Colonic mucosa (tissue), 4 donors: ENCODE measurements at regions not wholly inside any gene's neighbourhood (a gene's known extent, or its start where the extent isn't known, plus 50 kb on each side); places are given as distances from the start of the nearest gene placed in this dataset.

Experiments
- DNase-seq: peaks from one replicate; pipeline ENCODE4 v3.0.0-alpha.2; 2020
- H3K27ac ChIP-seq: fragments of 200-600 bp; one replicate; pipeline ENCODE4 v1.8.0; 2021
- H3K27me3 ChIP-seq: fragments of 200-600 bp; one replicate; pipeline ENCODE4 v1.8.0; 2021
- H3K36me3 ChIP-seq: fragments of 200-600 bp; one replicate; pipeline ENCODE4 v1.8.0; 2021
- H3K4me1 ChIP-seq: fragments of 200-600 bp; one replicate; pipeline ENCODE4 v1.8.0; 2021; ENCODE audit warnings: mild to moderate bottlenecking
- H3K4me3 ChIP-seq: fragments of 200-600 bp; one replicate; pipeline ENCODE4 v1.8.0; 2021
- H3K9ac ChIP-seq, 2 donors: one replicate each; pipeline ENCODE4 v1.7.0; 2013; ENCODE audit warnings: control low read depth in 2 of 2, low read depth in 2 of 2, low read length in 2 of 2
- H3K9me3 ChIP-seq: fragments of 200-600 bp; one replicate; pipeline ENCODE4 v1.8.0; 2021
- intact Hi-C: fragments of 100-400 bp; cut with DNase I; formaldehyde crosslinking; loops from one replicate; pipeline ENCODE4 v1.14.1; 2022
- TF ChIP-seq, protein P1 (sequence below): fragments of 200-600 bp; IDR thresholded peaks from one replicate; pipeline ENCODE4 v1.8.0; 2022; ENCODE audit warnings: antibody characterized with exemption, mild to moderate bottlenecking
- donor health status: healthy.
- donor health status: DM: no; HTN: no; CAD: no.
- donor health status: DM: no; HTN: no; CAD: no.

GRCh38 chr16:80404847-80405246 is 135.9 kb upstream of the DYNLRB2 start:
- intact Hi-C loops, result no loop called here
- no peak overlapping the region for H3K27ac ChIP-seq
- no peak for DNase-seq
- no peaks in the 10 kb centered on the region for H3K4me1 ChIP-seq
- no peak overlapping the region for H3K4me3 ChIP-seq
- no peaks in the 10 kb centered on the region for H3K36me3 ChIP-seq
- H3K9ac ChIP-seq, result no peak overlapping the region
- H3K9me3 ChIP-seq, result no peaks in the 10 kb centered on the region
- no peaks in the 10 kb centered on the region for H3K27me3 ChIP-seq
- TF ChIP-seq, protein P1, sequence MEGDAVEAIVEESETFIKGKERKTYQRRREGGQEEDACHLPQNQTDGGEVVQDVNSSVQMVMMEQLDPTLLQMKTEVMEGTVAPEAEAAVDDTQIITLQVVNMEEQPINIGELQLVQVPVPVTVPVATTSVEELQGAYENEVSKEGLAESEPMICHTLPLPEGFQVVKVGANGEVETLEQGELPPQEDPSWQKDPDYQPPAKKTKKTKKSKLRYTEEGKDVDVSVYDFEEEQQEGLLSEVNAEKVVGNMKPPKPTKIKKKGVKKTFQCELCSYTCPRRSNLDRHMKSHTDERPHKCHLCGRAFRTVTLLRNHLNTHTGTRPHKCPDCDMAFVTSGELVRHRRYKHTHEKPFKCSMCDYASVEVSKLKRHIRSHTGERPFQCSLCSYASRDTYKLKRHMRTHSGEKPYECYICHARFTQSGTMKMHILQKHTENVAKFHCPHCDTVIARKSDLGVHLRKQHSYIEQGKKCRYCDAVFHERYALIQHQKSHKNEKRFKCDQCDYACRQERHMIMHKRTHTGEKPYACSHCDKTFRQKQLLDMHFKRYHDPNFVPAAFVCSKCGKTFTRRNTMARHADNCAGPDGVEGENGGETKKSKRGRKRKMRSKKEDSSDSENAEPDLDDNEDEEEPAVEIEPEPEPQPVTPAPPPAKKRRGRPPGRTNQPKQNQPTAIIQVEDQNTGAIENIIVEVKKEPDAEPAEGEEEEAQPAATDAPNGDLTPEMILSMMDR, result no peak

GRCh38 chr16:80403894-80404293 is 136.9 kb upstream of the DYNLRB2 start:
- TF ChIP-seq, protein P1, result no peak
- Histone ChIP-seq H3K4me3 (no peak overlapping the region), H3K36me3 (no peaks in the 10 kb centered on the region), H3K9ac (no peak overlapping the region), H3K27me3 (no peaks in the 10 kb centered on the region), H3K4me1 (no peaks in the 10 kb centered on the region), H3K9me3 (no peaks in the 10 kb centered on the region), H3K27ac (no peak overlapping the region)
- no peak for DNase-seq
- intact Hi-C loops, result no loop called here

DNA sequence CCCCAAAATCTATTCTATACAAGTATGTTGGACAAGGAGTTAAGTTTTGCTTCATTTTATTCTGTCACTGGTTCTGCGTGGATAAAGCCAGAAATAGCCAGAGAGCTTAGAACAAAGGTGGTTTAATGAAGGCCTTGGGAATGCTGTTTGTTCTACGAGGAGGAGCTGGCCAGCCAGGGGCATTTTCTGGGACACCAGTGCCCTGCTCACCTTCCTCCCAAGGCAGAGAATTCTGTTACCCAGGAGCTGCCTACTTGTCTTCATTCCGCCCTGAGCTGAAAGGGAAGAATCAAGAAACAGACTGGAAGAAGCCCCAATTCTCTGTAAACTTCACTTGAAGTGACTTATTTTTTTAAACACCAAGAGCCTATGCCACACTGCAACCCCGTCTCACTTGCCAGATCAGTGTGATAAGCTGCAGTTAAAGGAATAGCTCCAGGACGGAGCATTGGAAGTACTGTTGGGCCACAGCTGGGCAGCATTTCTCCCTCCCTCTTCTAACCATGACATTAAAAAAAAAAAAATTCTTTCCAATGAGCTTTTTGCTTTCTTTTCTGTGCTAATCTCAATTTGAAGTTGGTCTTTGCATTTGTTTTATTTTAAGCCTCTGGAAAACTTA is 149.8 kb upstream of the DYNLRB2 start:
- H3K4me3 ChIP-seq, result no peak overlapping the region
- intact Hi-C loops, result no loop called here
- H3K9ac ChIP-seq, result no peak overlapping the region
- no peaks in the 10 kb centered on the region for H3K4me1 ChIP-seq
- no peaks in the 10 kb centered on the region for H3K36me3 ChIP-seq
- TF ChIP-seq, protein P1, result no peak
- H3K9me3 ChIP-seq, result no peaks in the 10 kb centered on the region
- H3K27ac ChIP-seq, result no peak overlapping the region
- no peaks in the 10 kb centered on the region for H3K27me3 ChIP-seq
- DNase-seq, result no peak

GRCh38 chr16:80390046-80390445 is 150.7 kb upstream of the DYNLRB2 start:
- TF ChIP-seq, protein P1, result no peak
- no peaks in the 10 kb centered on the region for H3K9me3 ChIP-seq
- no peaks in the 10 kb centered on the region for H3K27me3 ChIP-seq
- no peak overlapping the region for H3K9ac ChIP-seq
- no peaks in the 10 kb centered on the region for H3K4me1 ChIP-seq
- H3K27ac ChIP-seq, result no peak overlapping the region
- intact Hi-C loops, result no loop called here
- H3K4me3 ChIP-seq, result no peak overlapping the region
- no peaks in the 10 kb centered on the region for H3K36me3 ChIP-seq
- no peak for DNase-seq

DNA sequence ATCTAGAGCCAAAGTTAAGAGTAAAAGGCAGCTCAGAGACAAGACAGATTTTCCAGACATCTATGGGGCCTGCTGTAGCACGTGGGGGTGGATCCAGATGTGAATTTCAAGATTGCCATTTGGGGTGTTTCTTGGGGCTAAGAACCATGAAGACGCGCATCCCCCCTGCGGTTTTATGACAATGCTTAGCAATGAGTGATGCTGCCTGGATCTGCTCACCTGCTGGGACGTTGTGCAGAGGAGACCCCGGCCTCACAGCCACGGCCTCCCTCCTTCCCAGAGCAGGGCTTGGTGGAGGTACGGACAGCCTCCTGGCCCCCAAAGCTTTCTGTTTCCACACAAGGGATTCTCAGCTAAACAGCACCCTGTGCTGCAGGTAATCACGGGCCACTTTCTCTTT is 151.5 kb upstream of the DYNLRB2 start:
- TF ChIP-seq, protein P1, result no peak
- Histone ChIP-seq H3K27ac (no peak overlapping the region), H3K4me1 (no peaks in the 10 kb centered on the region), H3K36me3 (no peaks in the 10 kb centered on the region), H3K4me3 (no peak overlapping the region), H3K9ac (no peak overlapping the region), H3K9me3 (no peaks in the 10 kb centered on the region), H3K27me3 (no peaks in the 10 kb centered on the region)
- no peak for DNase-seq
- intact Hi-C loops, result no loop called here
